ENCODE measurements at regions not wholly inside any gene's neighbourhood (a gene's known extent, or its start where the extent isn't known, plus 50 kb on each side); places are given as distances from the start of the nearest gene placed in this dataset.
"Not testable (repeated sequence)": the region's sequence is repeated elsewhere in the genome, so short reads cannot be mapped to it uniquely, and the experiment has no call there.

- TF ChIP-seq REST (IDR thresholded peaks at IDR 0.05; ENCODE audit: borderline replicate concordance), result no peak
These were observed 288.1 kb upstream of the UBE2E3 start (continued) for GRCh38 chr2:180692322-180692721.

GRCh38 chr2:180691855-180692223, 288.6 kb upstream of the UBE2E3 start:
- not testable (repeated sequence) for H4K20me1 ChIP-seq (ENCODE audit: insufficient read depth); H3K9ac ChIP-seq (ENCODE audit: low read length); H2AFZ ChIP-seq (ENCODE audit: low read depth, low read length); H3K9me2 ChIP-seq (ENCODE audit: insufficient read depth, low read length); H3K9me3 ChIP-seq (ENCODE audit: low read length); H3K27ac ChIP-seq (ENCODE audit: low read length); H3K79me2 ChIP-seq (replicated peaks; ENCODE audit: insufficient read depth, low read length); H3F3A ChIP-seq (ENCODE audit: insufficient read depth, low read length, poor library complexity, severe bottlenecking); H3K36me3 ChIP-seq (ENCODE audit: insufficient read depth, low read length); H3K4me3 ChIP-seq (ENCODE audit: low read length); H3K4me2 ChIP-seq (ENCODE audit: low read length)
- H3K27me3 ChIP-seq (ENCODE audit: insufficient read depth, low read depth, low read length), result peaks cover 21% of the 10 kb centered on the region

- not testable (repeated sequence) for H4K20me1 ChIP-seq (ENCODE audit: insufficient read depth); H3K36me3 ChIP-seq (ENCODE audit: insufficient read depth, low read length); H3K9me3 ChIP-seq (ENCODE audit: low read length); H3K4me2 ChIP-seq (ENCODE audit: low read length); H3K79me2 ChIP-seq (replicated peaks; ENCODE audit: insufficient read depth, low read length); H3K9ac ChIP-seq (ENCODE audit: low read length); H2AFZ ChIP-seq (ENCODE audit: low read depth, low read length); H3K4me3 ChIP-seq (ENCODE audit: low read length); H3K9me2 ChIP-seq (ENCODE audit: insufficient read depth, low read length); H3K27ac ChIP-seq (ENCODE audit: low read length); H3F3A ChIP-seq (ENCODE audit: insufficient read depth, low read length, poor library complexity, severe bottlenecking)
- H3K27me3 ChIP-seq (ENCODE audit: insufficient read depth, low read depth, low read length), result peaks cover 16% of the 10 kb centered on the region
These were observed 289.1 kb upstream of the UBE2E3 start for GRCh38 chr2:180691186-180691854.

GRCh38 chr2:180690611-180691010, 289.8 kb upstream of the UBE2E3 start:
- no peaks in the 10 kb centered on the region for H3K79me2 ChIP-seq (replicated peaks; ENCODE audit: insufficient read depth, low read length)
- TF ChIP-seq RAD21 (conservative IDR thresholded peaks at IDR 0.05) (no peak), MXI1 (conservative IDR thresholded peaks at IDR 0.05; ENCODE audit: poor library complexity, severe bottlenecking) (no peak), TAF1 (IDR thresholded peaks at IDR 0.05; ENCODE audit: low read depth) (no peak), SMC3 (conservative IDR thresholded peaks at IDR 0.05; ENCODE audit: poor library complexity) (no peak), REST (IDR thresholded peaks at IDR 0.05; ENCODE audit: borderline replicate concordance) (no peak)

More at GRCh38 chr2:180690611-180691010, 289.8 kb upstream of the UBE2E3 start:
- H3K4me2 ChIP-seq (ENCODE audit: low read length), result no peak overlapping the region
- H3K27me3 ChIP-seq (ENCODE audit: insufficient read depth, low read depth, low read length), result peaks cover 11% of the 10 kb centered on the region
- no peaks in the 10 kb centered on the region for H3K9me3 ChIP-seq (ENCODE audit: low read length)
- no peaks in the 10 kb centered on the region for H4K20me1 ChIP-seq (ENCODE audit: insufficient read depth)
- H3K9ac ChIP-seq (ENCODE audit: low read length), result no peak overlapping the region
- no peaks in the 10 kb centered on the region for H3F3A ChIP-seq (ENCODE audit: insufficient read depth, low read length, poor library complexity, severe bottlenecking)
- no peak overlapping the region for H3K27ac ChIP-seq (ENCODE audit: low read length)
- no peak overlapping the region for H2AFZ ChIP-seq (ENCODE audit: low read depth, low read length)
- no peaks in the 10 kb centered on the region for H3K9me2 ChIP-seq (ENCODE audit: insufficient read depth, low read length)
- H3K4me3 ChIP-seq (ENCODE audit: low read length), result no peak overlapping the region
- no peaks in the 10 kb centered on the region for H3K36me3 ChIP-seq (ENCODE audit: insufficient read depth, low read length)

All from neural cell (in vitro differentiated cells).